HG03097 (cell line): ENCODE measurements at regions not wholly inside any gene's neighbourhood (a gene's known extent, or its start where the extent isn't known, plus 50 kb on each side); places are given as distances from the start of the nearest gene placed in this dataset.

ENCODE experiments used
- ATAC-seq: cut with Tn5 transposase; IDR thresholded peaks from one replicate; pipeline ENCODE4 v1.9.1; 2021; ENCODE audit not compliant: unreplicated experiment, low FRiP score

DNA sequence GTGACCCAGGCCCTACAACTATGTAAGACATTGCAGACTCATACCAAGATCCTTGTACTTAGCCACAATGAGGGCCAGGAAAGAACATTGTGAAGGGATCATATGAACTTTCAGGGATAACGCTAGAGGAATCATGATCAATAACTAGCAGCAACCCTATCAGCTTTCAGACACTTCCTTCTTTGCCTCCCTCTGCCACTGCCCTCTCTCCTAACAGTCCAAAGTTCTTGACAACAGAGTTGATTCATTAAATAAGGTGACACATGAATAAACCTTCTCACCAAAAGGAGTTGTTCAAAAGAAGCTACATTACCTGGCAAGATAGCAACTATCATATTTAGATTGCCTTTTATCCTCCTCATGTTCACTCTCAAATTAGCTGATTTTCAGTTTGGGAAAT lies 272.2 kb upstream of the DACH1 start:
- ATAC-seq = no peak

- no peak for ATAC-seq
Observed at GRCh38 chr13:72132075-72132474, 265.1 kb upstream of the DACH1 start.

DNA sequence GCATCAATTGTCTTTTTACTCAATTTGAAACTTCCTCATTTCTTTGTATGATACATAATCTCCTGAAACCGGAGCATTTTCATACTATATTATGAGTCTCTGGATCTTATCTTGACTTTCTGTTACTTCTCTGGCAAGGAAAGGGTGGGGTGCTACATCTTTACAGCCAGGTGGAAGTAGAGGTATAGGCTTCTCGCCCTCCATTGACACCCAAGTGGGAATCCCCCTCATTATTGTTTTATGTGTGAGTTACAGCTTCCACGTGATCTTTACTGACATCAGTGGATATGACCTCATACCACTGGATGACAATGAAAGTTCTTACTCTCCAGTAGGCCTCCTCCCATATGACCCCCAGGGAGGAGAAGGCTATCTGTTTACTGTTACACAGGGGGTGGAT lies 262.1 kb upstream of the DACH1 start:
- no peak for ATAC-seq

DNA sequence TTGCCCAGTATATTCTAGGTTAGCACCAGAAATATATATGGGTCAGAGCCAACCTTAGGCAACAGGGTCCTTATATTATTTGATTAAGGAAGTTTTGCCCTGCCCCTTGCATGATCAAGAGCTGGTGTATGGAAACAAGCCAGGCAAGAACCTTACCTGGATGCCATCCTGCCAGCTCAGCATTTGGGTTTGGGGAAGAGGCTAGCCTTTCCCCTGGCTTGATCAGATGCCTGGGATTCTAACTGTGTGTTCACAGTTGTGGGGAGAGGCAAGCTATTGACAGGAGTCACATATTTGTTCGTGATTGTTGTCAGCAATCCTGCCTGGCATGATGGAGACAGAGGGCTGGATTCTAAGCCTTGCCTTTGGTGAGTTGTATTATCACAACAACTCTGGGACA lies 260.0 kb upstream of the DACH1 start:
- no peak for ATAC-seq

DNA sequence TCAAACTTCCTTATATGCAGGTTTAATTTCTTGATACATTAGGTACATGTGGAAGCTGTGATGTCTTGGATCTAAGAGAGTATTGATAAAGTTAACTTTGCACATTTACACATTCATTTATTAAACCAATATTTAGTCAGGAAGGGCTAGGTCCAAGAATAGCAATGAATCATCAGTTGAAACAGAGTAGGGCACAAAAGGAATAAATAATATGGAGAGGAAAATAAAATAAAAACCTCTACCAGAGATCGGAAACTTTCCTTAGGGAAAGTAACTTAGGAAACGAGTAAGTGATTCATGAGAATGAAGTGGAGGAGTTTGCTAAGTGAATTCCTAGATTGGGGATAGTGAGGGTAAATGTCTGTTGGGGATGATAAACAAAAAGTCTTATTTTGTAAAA lies 259.4 kb upstream of the DACH1 start:
- ATAC-seq = no peak

DNA sequence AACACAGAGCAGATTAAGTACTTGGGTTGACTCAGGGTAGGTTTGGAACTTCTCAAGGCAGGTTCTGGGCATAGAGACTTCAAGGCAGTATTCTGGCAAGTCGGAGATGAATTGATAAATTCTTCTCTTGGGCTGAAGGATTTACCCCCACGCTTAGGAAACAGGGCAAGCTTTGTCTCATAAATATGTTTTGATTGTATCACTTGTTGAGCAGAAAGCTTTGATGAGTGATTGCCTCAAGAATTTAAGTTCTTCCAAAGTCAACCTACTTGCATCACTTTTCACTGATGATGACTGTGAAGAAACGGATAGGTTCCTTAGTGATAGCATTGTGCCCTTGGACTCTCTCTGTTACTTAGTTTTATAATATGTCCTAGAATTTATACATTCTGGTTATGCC lies 258.6 kb upstream of the DACH1 start:
- no peak for ATAC-seq

GRCh38 chr13:72122661-72123255 lies 255.8 kb upstream of the DACH1 start:
- ATAC-seq = no peak

- no peak for ATAC-seq
Observed at GRCh38 chr13:72121466-72121865, 254.5 kb upstream of the DACH1 start.

DNA sequence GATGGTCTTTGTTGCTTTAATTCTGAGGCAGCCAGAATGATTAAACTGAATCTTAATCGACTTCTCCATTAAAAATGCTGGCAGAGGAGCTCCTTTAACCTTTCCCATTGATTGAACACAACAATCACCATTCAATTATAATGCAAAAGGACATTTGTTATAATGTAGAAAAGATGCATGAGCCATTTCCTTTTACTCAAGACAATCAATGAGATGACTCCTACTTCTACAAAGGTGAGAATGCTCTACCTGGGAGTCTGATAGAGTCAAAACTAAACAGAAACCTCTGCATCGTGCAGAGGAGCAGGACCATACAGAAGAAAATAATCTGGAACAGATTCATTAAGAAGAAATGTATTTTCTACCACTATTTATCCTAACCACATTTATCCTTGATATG lies 253.6 kb upstream of the DACH1 start:
- no peak for ATAC-seq

- ATAC-seq = no peak
Observed at GRCh38 chr13:72113931-72114330, 246.9 kb upstream of the DACH1 start.

GRCh38 chr13:72113076-72113475 lies 246.1 kb upstream of the DACH1 start:
- no peak for ATAC-seq

GRCh38 chr13:72112216-72112615 lies 245.2 kb upstream of the DACH1 start:
- ATAC-seq = no peak

DNA sequence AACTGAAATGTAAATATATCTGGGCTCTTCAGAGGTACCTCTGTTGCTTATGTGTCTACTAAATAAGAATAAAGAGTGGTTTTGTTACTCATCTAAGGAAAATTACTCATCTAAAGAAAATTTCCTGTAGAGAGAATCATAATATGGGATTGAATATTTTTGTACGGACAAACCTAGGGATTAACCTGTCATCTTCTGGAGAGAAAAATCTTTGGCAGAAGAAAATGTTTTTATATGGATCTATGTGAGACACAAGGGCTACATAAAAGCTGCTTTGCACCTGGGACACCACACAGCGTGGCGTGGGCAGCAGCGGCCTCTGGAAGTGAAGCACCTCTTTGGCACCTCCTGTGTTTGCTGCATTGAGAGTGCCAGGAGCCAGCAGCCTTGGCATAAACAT lies 242.9 kb upstream of the DACH1 start:
- no peak for ATAC-seq

GRCh38 chr13:72104656-72105180 lies 237.7 kb upstream of the DACH1 start:
- ATAC-seq = no peak

GRCh38 chr13:72101768-72102400 lies 234.9 kb upstream of the DACH1 start:
- no peak for ATAC-seq

DNA sequence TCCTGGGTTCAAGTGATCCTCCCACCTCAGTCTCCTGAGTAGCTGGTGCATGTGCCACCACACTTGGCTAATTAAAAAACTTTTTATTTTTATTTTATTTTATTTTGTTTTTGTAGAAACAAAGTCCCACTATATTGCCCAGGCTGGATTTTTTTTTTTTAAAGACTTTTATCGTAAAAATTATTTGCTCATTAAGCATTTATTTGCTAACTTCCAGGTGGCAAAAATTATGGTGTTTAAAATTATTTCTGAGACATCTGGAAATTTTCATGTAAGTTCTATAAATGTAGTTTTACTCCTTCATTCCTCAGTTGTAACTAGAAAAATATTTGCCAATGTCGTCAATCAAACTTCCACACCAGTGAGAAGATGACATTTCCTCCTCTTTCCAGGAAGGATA lies 233.3 kb upstream of the DACH1 start:
- ATAC-seq = no peak

- no peak for ATAC-seq
Observed at GRCh38 chr13:72097568-72097967, 230.6 kb upstream of the DACH1 start.

DNA sequence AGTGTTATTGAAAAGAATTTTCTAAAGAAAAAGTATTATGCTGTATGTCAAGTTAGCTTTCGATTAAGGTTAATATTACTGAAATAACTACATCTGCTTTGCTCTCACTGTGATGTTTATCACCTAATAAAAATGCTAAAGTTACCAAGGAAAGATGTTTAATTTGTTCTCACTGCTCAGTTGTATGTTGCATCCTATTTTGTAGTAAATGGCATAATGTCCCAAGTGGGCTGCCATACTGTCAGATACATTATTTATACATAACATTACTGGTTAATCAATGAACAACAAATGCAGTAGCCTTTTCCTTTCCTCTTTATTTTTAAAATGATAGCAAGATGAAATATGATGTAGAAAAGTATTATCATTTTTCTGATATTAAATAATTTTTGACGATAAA lies 226.3 kb upstream of the DACH1 start:
- ATAC-seq = no peak

DNA sequence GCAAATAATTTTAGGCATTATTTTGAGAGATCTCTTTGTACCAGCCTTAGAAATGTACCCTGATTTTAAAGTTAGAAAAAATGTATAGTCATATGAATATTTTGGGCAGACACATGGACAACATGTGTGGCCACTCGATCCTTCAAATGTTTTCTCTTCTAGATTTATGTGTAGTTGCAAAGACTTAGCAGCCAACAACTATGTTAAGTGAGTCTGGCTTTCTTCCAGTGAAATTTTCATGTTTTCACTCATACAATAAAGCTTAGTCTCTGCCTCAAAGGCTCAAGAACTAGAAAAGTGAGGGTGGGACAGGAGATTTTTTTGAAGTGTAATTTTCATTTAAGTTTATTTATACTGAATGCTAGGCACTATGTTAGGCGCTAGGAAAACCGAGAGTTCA lies 207.7 kb upstream of the DACH1 start:
- ATAC-seq = no peak

DNA sequence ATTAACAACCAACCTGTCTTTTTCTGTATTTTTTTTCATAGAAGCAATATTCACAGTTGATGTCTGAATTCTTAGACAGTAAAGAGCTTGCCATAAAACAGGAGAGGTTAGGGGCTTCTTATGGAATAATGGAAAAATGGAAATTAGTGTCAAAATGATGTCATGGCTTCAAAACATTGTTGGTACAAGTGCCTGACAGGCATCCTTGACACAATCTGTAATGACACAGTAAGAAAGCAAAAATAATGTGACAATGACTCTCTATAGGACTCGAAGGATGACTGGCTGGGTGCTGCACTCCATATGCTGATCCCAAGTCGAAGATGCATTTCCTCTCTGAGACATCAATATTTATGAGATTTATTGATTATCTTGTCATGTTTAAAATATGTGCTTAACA lies 205.3 kb upstream of the DACH1 start:
- ATAC-seq = no peak

GRCh38 chr13:72071713-72072112 lies 204.7 kb upstream of the DACH1 start:
- no peak for ATAC-seq

DNA sequence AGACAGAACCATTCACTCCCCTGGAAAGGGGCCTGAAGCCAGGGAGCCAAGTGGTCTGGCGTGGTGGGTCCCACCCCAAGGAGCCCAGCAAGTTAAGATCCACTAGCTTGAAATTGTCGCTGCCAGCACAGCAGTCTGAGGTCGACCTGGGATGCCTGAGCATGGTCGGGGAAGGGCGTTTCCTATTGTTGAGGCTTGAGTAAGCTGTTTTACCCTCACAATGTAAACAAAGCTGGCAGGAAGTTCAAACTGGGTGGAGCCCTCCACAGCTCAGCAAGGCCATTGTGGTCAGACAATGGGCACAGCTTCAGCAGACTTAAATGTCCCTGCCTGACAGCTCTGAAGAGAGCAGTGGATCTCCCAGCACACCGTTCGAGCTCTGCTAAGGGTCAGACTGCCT lies 195.6 kb upstream of the DACH1 start:
- ATAC-seq = no peak

GRCh38 chr13:72061613-72062012 lies 194.6 kb upstream of the DACH1 start:
- no peak for ATAC-seq
